ENCODE measurements at regions not wholly inside any gene's neighbourhood (a gene's known extent, or its start where the extent isn't known, plus 50 kb on each side); places are given as distances from the start of the nearest gene placed in this dataset.
A peak's percentile ranks its signal among the peaks of the same experiment; 100 is the strongest.

DNA sequence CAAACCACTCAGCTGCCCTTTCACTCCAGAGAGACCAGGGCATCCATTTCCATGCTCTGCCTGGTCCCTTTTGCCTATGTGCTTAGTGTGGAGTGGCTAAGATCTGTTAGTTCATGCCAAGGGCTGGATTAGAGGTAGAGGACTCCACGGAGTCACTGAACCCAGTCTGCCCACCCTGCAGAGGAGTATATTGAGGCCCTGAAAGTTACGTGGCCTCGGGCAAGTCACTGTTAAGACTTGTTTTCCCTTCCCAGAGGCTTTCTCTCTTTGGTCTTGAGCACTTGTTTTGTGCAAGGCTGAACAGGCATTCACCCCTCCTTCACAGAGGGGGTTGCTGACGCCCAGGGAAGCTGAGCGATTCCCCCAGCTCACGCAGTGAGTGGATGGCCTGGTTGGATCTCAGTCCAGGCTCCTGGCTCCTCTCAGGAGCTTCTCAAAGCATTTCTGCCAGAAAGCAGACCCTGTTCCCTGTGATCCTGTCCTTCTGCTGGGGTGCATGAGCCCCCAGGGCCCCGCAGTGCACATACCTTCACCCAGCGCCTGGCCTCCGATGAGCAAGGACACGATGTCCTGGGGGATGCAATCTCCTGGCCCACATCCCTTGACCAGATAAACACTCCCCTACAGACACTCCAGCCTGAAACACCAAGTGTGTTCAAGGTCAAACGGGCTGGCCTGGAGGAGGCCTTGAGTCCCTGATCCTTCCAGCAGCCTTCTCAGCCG lies 153.4 kb upstream of the GSE1 start:
- intact Hi-C loops (cut with DNase I; ENCODE audit: low total_unique reads) = no loop called here
- Histone ChIP-seq H3K4me3 (no peak overlapping the region), H3K27ac (peak overlapping the region; percentile 57 to 82 (median 68)), H3K27me3 (peaks cover 0 to 31% (median 9%) of the 10 kb centered on the region in 3 donors), H3K36me3 (no peaks in the 10 kb centered on the region), H3K4me1 (peaks cover 42 to 59% (median 57%) of the 10 kb centered on the region in 4 donors), H3K9me3 (no peaks in the 10 kb centered on the region)
- WGBS, 5 donors = 70 to 86% (median 74%) methylated on average over 12 of the region's 12 CpGs
- peak in 1 of 2 donors; percentile 41 for DNase-seq
- no peak for TF ChIP-seq EP300 (IDR thresholded peaks at IDR 0.05)
- peak in 2 of 3 donors; percentile 49 to 67 for TF ChIP-seq POLR2AphosphoS5 (IDR thresholded peaks at IDR 0.05)

GRCh38 chr16:85460252-85461021 lies 152.7 kb upstream of the GSE1 start:
- TF ChIP-seq POLR2A (IDR thresholded peaks at IDR 0.05) (no peak), EP300 (IDR thresholded peaks at IDR 0.05) (no peak), POLR2AphosphoS5 (IDR thresholded peaks at IDR 0.05) (no peak)
- TF ChIP-seq, protein P1, sequence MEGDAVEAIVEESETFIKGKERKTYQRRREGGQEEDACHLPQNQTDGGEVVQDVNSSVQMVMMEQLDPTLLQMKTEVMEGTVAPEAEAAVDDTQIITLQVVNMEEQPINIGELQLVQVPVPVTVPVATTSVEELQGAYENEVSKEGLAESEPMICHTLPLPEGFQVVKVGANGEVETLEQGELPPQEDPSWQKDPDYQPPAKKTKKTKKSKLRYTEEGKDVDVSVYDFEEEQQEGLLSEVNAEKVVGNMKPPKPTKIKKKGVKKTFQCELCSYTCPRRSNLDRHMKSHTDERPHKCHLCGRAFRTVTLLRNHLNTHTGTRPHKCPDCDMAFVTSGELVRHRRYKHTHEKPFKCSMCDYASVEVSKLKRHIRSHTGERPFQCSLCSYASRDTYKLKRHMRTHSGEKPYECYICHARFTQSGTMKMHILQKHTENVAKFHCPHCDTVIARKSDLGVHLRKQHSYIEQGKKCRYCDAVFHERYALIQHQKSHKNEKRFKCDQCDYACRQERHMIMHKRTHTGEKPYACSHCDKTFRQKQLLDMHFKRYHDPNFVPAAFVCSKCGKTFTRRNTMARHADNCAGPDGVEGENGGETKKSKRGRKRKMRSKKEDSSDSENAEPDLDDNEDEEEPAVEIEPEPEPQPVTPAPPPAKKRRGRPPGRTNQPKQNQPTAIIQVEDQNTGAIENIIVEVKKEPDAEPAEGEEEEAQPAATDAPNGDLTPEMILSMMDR (IDR thresholded peaks at IDR 0.05) = no peak
- intact Hi-C loops (cut with DNase I; ENCODE audit: low total_unique reads) = no loop called here

DNA sequence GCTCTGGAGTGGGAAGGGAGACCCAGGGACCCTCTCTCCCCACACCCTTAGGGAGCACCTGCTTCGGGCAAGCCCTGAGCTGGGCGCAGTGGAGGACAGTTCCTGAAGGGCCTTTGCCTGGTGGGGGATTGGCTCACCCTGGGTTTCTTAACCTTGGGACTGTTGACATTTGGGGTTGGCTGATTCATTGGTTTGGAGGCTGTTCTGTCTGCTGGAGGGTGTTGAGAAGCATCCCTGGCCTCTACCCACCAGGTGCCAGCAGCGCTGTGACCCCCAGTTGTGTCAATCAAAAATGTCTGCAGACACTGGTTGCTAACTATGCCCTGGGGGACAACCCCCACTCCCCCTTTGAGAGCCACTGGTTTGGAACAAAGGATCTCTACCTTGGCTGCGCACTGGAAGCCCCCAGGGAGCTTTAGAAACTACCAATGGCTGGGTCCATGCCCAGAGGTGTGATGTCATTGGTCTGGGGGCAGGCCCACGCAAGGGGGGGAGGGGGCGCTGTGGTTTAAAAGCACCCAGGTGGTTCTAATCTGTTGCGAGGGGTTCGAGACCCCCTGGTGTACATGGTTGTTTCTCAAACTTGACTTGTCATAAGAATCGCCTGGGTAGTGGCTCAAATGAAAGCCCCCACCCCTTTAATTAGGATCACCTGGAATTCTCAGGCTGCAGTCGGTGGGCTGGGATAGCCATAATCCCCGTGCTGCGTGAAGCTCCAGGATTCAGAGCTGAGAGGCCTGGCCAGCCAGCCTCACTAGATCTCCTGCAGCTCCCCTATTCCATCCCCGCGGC lies 151.9 kb upstream of the GSE1 start:
- 54 to 71% (median 59%) methylated on average over 11 to 14 of the region's 14 CpGs for WGBS, 5 donors
- TF ChIP-seq, protein P1 (IDR thresholded peaks at IDR 0.05) = no peak
- TF ChIP-seq POLR2AphosphoS5 (IDR thresholded peaks at IDR 0.05) = peak in 1 of 3 donors; percentile 17
- Histone ChIP-seq H3K27ac (peak overlapping the region; percentile 57 to 82 (median 68)), H3K9me3 (no peaks in the 10 kb centered on the region), H3K4me3 (peak overlapping the region in 2 of 4 donors; percentile 30 to 47), H3K36me3 (no peaks in the 10 kb centered on the region), H3K27me3 (peaks cover 0 to 31% (median 9%) of the 10 kb centered on the region in 3 donors), H3K4me1 (peaks cover 42 to 64% (median 57%) of the 10 kb centered on the region in 4 donors)
- no peak for DNase-seq
- intact Hi-C loops (cut with DNase I; ENCODE audit: low total_unique reads) = no loop called here

More at GRCh38 chr16:85460252-85461021, 152.7 kb upstream of the GSE1 start:
- WGBS, 5 donors = 58 to 77% (median 68%) methylated on average over 24 of the region's 24 CpGs
- Histone ChIP-seq H3K4me3 (no peak overlapping the region), H3K9me3 (no peaks in the 10 kb centered on the region), H3K27ac (peak overlapping the region; percentile 57 to 82 (median 68)), H3K27me3 (peaks cover 0 to 31% (median 9%) of the 10 kb centered on the region in 3 donors), H3K4me1 (peaks cover 42 to 59% (median 57%) of the 10 kb centered on the region in 4 donors), H3K36me3 (no peaks in the 10 kb centered on the region)
- DNase-seq = peak in 1 of 2 donors; percentile 78

DNA sequence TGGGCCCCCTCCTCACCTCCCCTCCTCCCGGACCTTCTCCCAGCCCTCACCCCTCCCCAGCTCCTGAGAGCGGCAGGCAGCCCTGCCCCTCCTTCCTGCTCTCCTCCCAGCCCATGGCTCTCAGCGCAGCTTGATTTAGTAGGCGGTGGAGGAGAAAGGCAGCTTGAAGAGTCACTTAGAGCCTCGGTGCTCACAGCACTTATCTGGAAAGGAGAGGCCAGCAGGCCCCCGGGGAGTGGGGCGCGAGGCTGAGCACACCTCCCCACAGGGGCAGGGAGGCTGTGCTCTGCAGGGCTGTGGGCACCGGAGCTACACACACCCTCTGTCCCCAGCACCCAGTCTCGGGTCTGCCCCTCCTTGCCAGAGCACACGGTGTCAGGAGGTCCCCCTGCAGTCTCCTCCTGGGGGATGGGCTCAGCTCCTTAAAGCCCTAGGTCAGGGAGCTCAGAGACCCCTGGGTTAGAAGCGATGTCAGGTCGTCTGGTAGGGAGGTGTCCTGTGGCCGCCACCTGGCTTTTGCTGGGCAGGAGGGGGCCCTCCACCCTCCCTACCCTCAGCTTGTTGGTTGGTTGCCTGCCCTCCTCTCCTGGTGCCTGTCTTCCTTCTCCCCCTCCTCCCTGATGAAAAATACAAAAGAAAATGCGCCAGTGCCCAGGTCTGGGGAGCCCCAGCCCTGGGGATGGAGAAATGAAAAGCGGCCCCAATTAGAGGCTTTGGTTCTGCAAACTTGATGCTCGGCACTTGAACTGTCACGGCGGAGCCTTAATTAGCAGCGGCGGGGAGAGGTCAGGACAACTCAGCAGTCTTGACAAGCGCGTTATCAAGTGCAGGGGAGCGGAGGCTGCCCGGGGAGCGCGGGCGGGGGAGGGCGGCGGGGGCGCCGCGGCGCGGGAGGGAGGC lies 151.1 kb upstream of the GSE1 start:
- 1 to 4% (median 3%) methylated on average over 17 to 35 of the region's 35 CpGs for WGBS, 5 donors
- H3K27ac ChIP-seq = peak overlapping the region; percentile 17 to 82 (median 32)
- no peaks in the 10 kb centered on the region for H3K36me3 ChIP-seq
- H3K4me3 ChIP-seq = peak overlapping the region; percentile 30 to 47 (median 37)
- H3K4me1 ChIP-seq = peaks cover 42 to 67% (median 57%) of the 10 kb centered on the region in 4 donors
- no peaks in the 10 kb centered on the region for H3K9me3 ChIP-seq
- peaks cover 0 to 31% (median 9%) of the 10 kb centered on the region in 3 donors for H3K27me3 ChIP-seq
- peak; percentile 51 to 87 for DNase-seq
- TF ChIP-seq, protein P1 (IDR thresholded peaks at IDR 0.05) = no peak
- TF ChIP-seq POLR2AphosphoS5 (IDR thresholded peaks at IDR 0.05) (no peak), POLR2A (IDR thresholded peaks at IDR 0.05) (no peak), EP300 (IDR thresholded peaks at IDR 0.05) (no peak)
- intact Hi-C loops (cut with DNase I; ENCODE audit: low total_unique reads) = no loop called here
